Sciatic nerve (tissue), 2 donors: ENCODE measurements at regions not wholly inside any gene's neighbourhood (a gene's known extent, or its start where the extent isn't known, plus 50 kb on each side); places are given as distances from the start of the nearest gene placed in this dataset.

ENCODE experiments used
- ATAC-seq: fragments of 200-7000 bp; cut with Tn5 transposase; one replicate; pipeline ENCODE4 v1.9.1; 2020; ENCODE audit warnings: mild to moderate bottlenecking, moderate library complexity
- DNase-seq: peaks from one replicate; pipeline ENCODE4 v3.0.0-alpha.2; 2020; ENCODE audit warnings: low spot score
- intact Hi-C: fragments of 100-400 bp; cut with DNase I; formaldehyde crosslinking; loops from one replicate; pipeline ENCODE4 v1.14.2; 2022
- donor health status: DM: no; HTN: no; CAD: no.
- donor health status: DM: no; HTN: no; CAD: no.

DNA sequence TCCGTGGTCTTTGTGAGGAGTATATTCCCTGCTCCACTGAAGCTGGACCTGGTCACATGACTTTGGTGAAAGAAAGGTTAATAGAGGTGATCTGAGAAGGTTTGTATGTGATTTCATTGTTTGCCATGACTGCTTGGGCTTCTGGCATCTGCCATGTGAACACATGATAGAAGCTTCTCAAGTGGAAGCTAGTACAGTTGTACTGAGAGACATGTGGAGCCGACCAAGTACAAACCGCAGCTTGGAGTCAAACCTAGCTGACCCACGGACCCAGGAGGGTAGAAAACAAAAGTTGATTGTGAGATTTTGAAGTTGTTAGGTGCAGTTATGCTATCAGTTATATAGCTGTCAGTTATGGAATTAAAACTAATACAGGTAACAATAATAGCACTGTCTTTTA lies 140.4 kb downstream of the CARTPT start:
- intact Hi-C loops, result no loop called here
- DNase-seq (no peak), ATAC-seq (no peak)

DNA sequence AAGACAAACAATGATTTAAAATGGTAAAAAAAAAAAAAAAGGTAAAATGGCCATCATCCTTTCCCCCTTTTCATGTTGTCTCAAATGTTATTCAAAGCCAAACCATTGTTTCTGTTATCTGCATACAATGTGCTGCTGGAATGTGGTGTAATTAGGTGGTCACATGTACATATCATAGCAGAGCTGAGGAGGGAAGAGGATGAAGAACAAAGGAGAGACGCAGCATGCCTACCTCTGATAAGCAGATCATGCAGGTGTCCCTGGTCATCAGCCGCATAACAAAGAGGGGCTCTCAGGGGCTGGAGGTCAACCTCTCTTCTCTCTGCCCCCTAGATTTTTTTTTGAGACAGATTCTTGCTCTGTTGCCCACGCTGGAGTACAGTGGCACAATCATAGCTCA lies 141.0 kb downstream of the CARTPT start:
- DNase-seq (no peak), ATAC-seq (no peak)
- intact Hi-C loops, result no loop called here

DNA sequence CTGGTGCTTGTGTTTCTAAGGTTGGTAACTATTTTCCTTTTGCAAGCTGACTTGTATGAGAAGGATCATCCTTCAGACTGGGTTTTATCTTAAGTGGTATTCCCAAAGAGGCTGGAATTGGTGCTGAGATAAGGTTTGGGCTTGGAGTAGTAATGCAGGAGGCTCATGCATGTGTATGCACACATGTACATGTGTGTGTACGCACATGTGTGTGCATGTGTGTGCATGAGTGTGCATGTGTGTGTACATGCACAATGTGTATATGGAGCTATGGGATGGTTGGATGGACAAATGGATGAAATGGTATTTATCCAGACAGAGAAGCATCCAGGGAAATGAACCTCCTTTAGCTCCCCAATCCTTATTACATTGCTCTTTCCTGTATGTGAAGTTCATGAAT lies 142.6 kb downstream of the CARTPT start:
- DNase-seq, result no peak
- no peak for ATAC-seq
- intact Hi-C loops, result no loop called here

DNA sequence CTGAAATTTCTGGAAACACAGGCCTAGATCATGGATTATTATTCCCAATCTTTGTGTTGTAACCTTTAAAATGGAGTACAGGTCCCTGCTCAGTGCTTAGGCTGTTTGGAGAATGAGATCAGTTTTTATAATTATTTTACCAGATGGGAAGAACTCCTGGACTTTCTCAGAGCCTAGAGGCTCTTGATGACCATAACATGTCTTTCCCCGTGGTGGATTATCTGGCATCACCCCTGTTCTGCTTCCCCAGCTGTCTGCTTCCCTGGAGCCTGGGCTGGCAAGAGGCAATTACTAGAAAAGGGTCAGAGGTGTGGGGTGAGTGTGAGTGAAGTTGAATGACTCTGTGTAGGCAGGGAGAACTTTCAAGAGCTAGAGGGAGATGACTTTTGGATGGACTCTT lies 143.0 kb downstream of the CARTPT start:
- ATAC-seq, result no peak
- intact Hi-C loops, result no loop called here

DNA sequence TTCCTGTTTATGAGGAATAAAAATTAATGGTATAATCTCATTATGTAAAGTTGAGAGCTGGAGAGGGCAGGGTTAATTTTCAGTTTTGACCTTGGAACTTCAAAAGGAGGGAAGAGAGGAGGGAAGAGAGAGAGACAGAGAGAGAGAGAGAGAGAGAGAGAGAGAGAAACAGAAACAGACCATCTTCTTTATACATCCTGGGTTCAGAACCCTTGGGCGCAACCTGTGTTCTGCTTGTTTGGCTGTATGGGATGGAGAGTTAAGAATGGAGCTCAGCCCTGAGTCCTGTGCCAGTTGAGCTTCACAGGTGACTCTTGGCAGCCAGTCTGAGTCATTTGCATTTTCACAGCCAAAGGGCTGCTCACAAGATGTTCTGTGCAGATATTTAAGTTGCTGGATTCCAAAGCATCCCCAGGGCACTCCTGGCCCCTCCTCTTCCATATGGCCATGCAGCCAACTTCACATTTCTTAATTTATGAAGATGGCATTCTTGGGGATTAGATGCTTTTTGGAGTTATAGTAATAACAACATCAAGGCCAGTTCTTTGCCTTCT lies 143.5 kb downstream of the CARTPT start:
- ATAC-seq, result no peak
- intact Hi-C loops, result no loop called here
- no peak for DNase-seq

More for the DNA sequence above, 143.0 kb downstream of the CARTPT start:
- no peak for DNase-seq

DNA sequence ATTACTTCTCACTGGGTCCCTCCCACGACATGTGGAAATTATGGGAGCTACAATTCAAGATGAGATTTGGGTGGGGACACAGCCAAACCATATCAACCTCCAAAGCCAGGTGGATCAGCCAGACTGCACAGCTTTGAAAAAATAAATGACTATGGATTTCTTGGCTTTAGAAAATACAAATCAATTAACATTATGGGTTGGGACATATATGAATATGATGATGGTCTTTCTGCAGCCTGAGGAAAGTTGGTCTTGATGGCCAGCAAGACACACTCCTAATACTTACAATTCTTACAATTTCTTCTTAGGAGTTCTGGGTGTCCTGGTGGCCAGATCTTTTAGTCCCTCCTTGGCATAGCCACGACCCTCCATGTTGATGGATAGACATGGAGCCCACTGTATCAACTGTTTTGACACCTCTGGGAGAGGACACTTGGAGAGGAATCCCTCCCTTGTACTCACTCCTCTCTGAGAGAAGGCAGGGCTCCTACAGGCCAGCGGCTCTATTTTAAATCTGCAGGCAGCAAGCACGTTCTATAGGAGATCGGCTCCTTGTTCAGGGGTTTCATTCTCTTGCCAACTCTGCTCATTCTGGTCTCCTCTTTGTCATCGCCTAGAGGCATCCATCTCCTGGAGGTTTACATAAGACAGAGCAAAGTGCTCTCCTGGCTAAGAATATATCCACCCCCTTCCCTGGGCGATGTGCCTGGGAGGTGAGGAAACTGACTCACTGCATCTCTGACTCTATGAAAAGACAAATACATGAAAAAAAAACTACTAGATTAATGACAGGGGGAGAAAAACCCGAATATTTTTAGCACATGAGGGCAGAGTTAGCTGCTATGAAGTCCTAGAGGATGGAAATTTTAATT lies 145.9 kb downstream of the CARTPT start:
- no peak for DNase-seq
- intact Hi-C loops, result no loop called here
- no peak for ATAC-seq

DNA sequence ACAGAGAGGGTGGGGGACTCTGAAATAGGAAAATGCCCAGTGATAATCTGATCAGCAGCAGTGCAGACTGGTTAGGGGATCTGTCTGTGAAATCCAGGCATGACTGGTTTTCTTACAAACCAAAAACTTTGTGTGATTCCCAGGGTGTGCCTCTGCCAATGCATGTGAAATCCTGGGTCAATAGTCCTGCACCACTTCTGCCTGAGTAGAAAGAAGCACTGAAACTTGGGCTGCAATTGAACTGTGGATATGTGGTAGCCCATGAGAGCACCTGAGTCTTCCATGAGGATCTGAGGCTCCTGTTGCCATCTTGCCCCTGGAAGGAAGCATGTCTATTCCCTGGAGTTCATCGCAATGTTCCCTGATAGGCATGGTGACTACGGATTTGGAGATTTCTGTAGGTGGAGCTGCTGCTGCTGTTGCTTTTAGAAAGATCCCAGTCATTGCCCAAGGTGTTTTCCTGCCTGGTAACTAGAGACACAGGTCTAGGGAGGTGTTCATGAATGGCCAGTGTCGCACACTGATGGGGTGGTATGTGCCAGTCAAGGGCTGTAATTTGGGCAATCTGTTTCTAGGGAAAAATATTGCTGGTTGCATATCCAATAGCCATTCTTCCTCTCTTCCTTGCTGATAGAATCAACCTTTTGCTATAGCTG lies 146.7 kb downstream of the CARTPT start:
- intact Hi-C loops, result no loop called here
- ATAC-seq, result no peak
- DNase-seq, result no peak

DNA sequence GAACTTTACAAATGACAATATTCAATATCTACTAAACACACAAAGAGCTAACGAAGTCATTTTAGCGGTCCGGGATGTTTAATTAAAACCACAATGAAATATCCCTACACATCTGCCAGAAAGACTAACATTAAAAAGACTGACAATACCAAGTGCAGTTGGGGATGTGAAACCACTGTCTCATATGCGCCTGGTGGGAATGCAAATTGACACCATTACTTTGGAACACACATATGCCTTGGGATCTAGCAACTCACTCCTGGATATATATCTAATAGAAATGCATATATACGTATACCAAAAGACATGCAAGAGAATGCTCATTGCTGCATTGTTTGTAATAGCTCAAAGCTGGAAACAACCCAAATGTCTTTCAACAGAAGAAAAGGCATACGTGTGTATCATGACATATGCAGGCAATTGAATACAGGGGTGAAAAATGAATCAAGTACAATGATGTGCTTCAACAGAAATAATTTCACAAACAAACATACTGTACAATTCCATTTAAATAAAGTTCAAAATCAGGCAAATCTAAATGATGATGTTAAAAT lies 153.3 kb downstream of the CARTPT start:
- intact Hi-C loops, result no loop called here
- no peak for ATAC-seq
- DNase-seq, result no peak

DNA sequence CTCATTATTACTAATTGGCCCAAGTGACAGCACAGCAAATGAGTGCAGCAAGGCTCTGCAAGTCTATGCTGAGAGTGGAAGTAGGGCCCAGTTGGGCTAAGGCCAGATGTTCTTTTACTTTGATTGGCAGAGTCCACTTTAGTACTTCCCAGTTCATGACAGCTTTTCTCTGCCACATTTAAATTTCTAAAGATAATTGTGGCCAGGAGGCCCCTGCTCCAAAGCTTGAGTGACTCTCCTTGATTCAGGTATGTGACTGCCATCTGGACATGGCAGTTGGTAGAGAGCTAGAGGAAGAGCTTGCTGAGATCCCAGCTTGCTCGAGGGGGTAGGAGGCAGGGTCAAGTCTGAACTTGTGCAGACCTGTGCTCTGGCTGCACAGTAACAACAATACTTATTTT lies 154.1 kb downstream of the CARTPT start:
- ATAC-seq (no peak), DNase-seq (no peak)
- intact Hi-C loops, result no loop called here

DNA sequence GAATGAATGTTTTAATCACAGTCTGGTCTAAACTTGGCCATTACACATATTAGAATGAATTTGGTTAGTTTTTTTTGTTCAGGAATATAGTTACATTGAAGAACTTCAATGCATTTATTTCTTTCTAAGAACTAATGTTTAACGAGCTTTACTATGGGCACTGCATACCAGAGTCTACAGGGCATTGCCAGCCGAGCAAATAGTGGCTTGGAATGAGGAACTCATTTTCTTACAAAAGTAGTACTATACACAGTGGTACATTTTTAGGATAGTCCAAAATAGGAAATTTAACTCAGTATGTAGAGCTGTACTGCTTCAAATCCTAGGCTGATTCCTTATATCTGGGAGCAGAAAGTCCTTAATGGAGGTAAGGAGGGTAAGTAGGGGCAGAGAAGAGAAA lies 155.4 kb downstream of the CARTPT start:
- intact Hi-C loops, result no loop called here
- DNase-seq, result no peak
- ATAC-seq, result no peak

DNA sequence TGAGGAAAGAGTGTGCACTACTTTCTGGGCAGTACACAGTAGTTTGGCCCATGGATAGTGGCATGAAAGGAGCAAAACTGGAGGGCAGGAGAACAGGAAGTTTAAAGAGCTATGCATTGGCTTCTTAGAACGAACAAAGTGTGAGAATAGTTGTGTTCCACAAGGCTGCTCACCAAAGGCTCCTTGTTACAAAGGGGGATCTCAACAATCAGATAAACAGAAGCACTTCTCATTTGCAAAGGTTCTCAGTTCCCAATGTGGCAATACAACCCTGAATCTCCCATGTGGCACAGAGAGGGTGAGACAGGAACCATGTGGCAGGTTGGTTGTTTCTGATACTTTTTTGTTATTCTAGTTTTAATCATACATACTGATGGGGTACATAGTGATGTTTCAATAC lies 158.4 kb downstream of the CARTPT start:
- intact Hi-C loops, result no loop called here
- no peak for DNase-seq

DNA sequence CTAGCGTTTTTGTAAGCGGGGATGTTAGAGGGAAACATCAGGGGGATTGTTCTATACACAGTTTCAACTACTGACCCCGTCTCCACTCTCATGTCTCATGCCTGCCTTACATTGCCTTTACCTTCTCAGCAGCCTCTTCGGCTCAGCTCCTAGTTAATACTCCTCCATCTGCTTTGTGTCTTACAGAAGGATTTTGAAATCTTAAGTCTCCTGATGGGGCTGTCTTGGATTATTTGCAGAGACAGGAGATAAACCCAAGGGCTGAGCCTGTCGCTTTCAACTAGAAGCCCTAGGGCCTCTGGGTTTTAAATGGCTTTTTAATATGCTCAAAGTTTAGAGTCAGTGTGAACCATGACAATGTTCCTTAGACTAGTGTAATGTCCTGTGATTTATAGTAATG lies 161.5 kb downstream of the CARTPT start:
- intact Hi-C loops, result no loop called here
- no peak for DNase-seq
- ATAC-seq, result no peak

More for the DNA sequence above, 158.4 kb downstream of the CARTPT start:
- no peak for ATAC-seq

DNA sequence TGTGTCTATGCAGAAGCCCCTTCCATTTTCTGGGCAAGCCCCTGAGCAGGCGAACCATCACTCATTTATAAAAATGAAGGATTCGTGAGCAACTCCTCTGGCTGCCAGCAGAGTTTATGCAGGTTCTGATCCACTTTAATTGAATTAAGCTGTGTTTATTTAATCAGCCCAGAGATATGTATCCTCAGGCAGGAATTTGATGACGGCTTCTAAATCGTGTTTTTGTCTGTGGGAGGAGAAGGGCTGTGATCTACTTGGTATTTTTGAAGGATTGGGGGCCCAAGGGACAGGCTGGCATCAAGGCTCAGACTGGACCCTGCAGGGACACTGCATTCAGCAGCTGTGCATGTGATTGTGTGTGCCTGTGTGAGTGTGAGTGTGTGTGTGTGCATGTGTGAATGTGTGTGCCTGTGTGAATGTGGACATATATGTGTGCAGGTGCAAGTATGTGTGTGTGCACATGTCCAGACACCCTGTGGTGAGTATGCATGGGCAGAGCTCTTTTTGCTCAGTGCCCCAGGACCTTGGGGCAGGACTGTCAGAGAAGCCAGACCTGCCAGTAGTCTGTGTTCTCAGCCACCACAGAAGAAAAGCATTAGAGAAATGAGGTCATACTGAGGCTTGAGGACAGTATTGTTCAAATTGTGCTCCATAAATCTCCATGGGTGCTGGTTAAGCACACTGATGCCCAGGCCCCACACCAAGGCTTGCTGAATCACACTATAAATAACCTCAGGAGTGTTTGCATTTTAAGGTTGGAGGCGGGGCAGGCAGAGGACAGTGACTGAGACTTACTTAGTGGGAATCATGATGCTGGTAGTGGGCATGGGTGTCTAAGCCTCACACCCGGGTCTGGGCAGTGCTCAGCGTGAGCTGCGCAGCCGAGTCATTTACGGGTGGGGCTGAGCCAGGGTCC lies 164.0 kb downstream of the CARTPT start:
- DNase-seq (no peak), ATAC-seq (peak; percentile 42)
- intact Hi-C loops, result no loop called here

DNA sequence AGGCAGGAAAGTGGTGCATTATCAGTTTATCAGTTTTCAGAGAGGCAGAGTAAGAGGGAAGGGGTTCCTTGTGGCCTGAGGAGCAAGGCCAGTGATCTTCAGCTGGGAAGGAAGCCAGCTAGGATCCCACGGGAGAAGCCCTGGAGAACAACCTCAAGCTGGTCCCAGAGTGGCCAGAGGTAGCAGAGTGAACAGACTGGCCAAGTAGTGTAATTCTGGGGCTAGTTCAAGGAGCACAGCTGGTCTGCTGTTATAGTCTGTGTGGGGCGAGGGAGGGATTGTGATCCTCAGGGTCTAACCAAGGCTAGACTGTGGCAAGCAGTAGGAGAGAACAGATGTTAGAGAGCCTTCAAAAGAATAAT lies 164.6 kb downstream of the CARTPT start:
- intact Hi-C loops, result no loop called here
- DNase-seq (no peak), ATAC-seq (peak; percentile 66)

DNA sequence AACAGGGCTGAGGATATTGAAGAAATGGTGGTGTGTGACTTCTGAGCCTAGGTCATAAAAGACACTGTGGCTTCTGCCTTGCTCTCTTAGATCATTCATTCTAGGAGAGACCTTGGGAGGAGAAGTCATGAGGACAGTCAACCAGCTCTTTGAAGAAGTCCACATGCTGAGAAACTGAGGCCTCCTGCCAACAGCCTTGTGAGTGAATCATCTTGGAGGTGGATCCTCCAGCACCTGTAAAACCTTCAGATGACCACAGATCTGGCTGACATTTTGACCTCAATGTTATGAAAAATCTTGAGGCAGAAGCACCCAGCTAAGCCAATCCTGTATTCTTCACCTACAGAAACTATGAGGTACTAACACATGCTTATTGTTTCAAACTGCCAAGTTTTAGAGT lies 165.9 kb downstream of the CARTPT start:
- no peak for ATAC-seq
- intact Hi-C loops, result no loop called here
- no peak for DNase-seq

DNA sequence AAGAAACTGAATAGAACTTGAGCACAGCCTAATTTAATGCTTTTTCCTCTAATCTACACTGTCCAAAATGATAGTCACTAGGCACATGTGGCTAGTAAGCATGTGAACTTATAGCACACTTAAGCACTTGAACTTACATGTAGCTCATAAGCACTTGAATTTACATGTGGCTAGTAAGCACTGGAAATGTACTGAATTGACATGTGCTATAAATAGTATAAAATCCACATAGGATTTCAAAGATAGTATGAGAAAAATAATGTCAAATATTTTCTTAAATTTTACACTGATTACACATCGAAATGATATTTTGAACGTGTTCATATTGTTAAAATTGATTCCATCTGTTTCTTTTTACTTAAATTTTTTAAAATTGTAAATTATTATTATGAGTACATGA lies 167.3 kb downstream of the CARTPT start:
- no peak for ATAC-seq
- DNase-seq, result no peak
- intact Hi-C loops, result no loop called here

DNA sequence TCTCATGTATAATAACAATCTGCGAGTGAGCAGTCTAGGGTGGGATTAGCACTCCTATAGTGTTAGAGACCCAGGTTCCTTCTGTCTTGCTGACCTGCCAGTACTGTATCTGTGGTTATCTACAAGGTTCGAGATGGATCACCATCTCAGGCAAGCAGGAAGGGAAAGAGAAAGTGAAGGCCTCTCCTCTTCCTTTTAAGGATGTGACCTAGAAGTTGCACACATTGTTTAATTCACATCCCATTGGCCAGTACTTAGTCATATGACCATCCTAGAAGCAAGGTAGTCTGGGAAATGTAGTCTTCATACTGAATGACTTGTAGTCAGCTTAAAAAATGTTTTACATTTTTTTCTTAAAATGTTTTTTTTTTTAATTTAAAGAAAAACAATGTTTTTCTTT lies 168.6 kb downstream of the CARTPT start:
- no peak for DNase-seq
- intact Hi-C loops, result no loop called here
- peak; percentile 84 for ATAC-seq

DNA sequence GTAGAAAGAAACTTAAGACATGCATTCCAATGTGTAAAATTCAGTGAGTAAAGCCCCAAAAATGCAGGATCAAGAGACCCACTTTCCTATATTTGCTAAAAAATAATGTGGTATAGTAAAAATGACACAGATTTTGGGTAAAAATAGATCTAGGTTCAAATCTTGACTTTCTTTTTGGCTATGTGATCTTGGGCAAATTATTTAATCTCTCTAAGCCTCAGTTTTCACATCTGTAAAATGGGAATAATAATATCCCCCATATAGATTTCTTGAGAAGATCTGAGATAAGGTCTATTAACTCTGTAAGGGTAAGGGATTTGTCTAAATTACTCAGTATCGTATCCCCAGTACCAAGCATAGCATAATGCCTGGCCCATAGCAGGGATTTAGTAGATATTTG lies 172.3 kb downstream of the CARTPT start:
- no peak for DNase-seq
- ATAC-seq, result no peak
- intact Hi-C loops, result no loop called here

DNA sequence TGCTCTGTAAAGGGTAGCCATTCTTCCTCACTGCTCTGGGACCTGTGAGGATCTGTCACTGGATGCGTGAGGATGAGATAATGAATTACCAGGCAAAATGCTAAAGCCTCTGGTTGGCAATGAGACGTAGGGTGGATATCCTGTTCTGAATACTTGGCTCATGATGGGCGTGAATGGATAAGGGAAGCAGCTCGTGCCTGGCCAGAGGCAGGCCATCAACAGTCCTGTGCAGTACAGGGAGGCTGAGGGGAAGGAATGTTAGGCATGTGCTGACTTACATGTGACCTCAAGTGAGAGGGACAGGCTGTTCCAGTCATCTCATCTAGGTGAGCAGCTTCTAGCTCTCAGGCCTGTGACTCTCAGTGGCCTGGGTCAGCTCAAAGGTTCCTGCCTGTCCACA lies 172.8 kb downstream of the CARTPT start:
- peak; percentile 60 for ATAC-seq
- DNase-seq, result no peak
- intact Hi-C loops, result no loop called here
